HL-60 (cell line): ENCODE measurements at regions not wholly inside any gene's neighbourhood (a gene's known extent, or its start where the extent isn't known, plus 50 kb on each side); places are given as distances from the start of the nearest gene placed in this dataset.

ENCODE experiments used
- CTCF ChIP-seq: IDR thresholded peaks from one replicate; pipeline ENCODE4 v1.5.1; 2011; ENCODE audit warnings: low read length, control low read depth, inconsistent platforms; ENCODE audit not compliant: insufficient read depth
- GABPA ChIP-seq: IDR thresholded peaks from 2 replicates; pipeline ENCODE4 v1.6.1; 2012; ENCODE audit warnings: low read depth
- POLR2AphosphoS5 ChIP-seq: IDR thresholded peaks from 2 replicates; pipeline ENCODE4 v1.6.1; 2012; ENCODE audit warnings: low read depth

- TF ChIP-seq CTCF, result no peak
- no peak for TF ChIP-seq POLR2AphosphoS5
- no peak for TF ChIP-seq GABPA
Observed at GRCh38 chr6:142671791-142672190, 273.2 kb downstream of the HIVEP2 start.
